GM12892 (cell line): ENCODE measurements at regions not wholly inside any gene's neighbourhood (a gene's known extent, or its start where the extent isn't known, plus 50 kb on each side); places are given as distances from the start of the nearest gene placed in this dataset.

ENCODE experiments used
- POLR2A ChIP-seq: IDR thresholded peaks from 2 replicates; pipeline ENCODE4 v1.6.1; 2011; ENCODE audit warnings: low read depth, low read length, control low read depth
- POLR2AphosphoS5 ChIP-seq: IDR thresholded peaks from 2 replicates; pipeline ENCODE4 v1.6.1; 2011; ENCODE audit warnings: low read depth, low read length, control low read depth

- TF ChIP-seq POLR2A (no peak), POLR2AphosphoS5 (no peak)
Measured at GRCh38 chr11:34754171-34754823, 133.4 kb downstream of the EHF start.
